DND-41 (cell line): ENCODE measurements at regions not wholly inside any gene's neighbourhood (a gene's known extent, or its start where the extent isn't known, plus 50 kb on each side); places are given as distances from the start of the nearest gene placed in this dataset.

ENCODE experiments used
- CTCF ChIP-seq: IDR thresholded peaks from 2 replicates; pipeline ENCODE4 v1.5.1; 2012; ENCODE audit warnings: borderline replicate concordance, low read length, moderate library complexity, mild to moderate bottlenecking; ENCODE audit not compliant: poor library complexity, severe bottlenecking; ENCODE audit errors: extremely low read depth
- EZH2 ChIP-seq: IDR thresholded peaks from 3 replicates; pipeline ENCODE4 v1.6.1; 2012; ENCODE audit warnings: borderline replicate concordance, low read depth, mild to moderate bottlenecking, moderate library complexity, low read length, inconsistent platforms; ENCODE audit not compliant: severe bottlenecking

- TF ChIP-seq CTCF (no peak), EZH2 (no peak)
Observed at GRCh38 chr20:11394145-11394833, 523.4 kb upstream of the BTBD3 start.
